ENCODE measurements at regions not wholly inside any gene's neighbourhood (a gene's known extent, or its start where the extent isn't known, plus 50 kb on each side); places are given as distances from the start of the nearest gene placed in this dataset.

DNA sequence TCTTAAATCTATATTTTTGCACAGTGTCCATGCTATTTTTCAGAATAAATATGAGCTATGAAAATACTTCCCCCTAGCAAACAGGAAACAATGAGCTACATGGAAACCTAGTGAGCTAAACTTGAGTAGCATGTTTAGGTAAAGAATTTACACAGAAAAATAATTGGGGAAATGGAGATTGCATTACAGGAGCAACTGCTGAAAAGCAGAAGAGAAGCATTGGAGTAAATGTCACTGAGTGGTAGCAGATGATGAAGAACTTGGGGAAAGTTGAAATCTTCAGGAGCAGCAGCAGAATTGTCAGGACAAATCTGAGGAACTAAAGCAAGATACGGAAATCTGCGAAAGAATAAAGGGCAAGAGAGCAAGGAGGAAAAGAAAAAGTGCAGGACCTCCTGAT is 610.3 kb downstream of the TLE1 start:
- TF ChIP-seq SMC3 (IDR thresholded peaks at IDR 0.05; ENCODE audit: borderline replicate concordance, low read length) (no peak), KLF5 (IDR thresholded peaks at IDR 0.05; ENCODE audit: partially characterized antibody) (no peak), NR2C2 (IDR thresholded peaks at IDR 0.05; ENCODE audit: borderline replicate concordance, control insufficient read depth, insufficient read length, low read depth) (no peak), HDAC6 (IDR thresholded peaks at IDR 0.05; ENCODE audit: unreplicated experiment) (no peak), POLR2AphosphoS5 (IDR thresholded peaks at IDR 0.05; ENCODE audit: low read length) (no peak), SPI1 (IDR thresholded peaks at IDR 0.05; ENCODE audit: borderline replicate concordance, insufficient read depth, low read depth, low read length) (no peak), SIX5 (IDR thresholded peaks at IDR 0.05; ENCODE audit: low read depth, low read length, severe bottlenecking) (no peak), CBFB (IDR thresholded peaks at IDR 0.05; ENCODE audit: low read depth) (no peak), TAF1 (IDR thresholded peaks at IDR 0.05; ENCODE audit: borderline replicate concordance, low read depth, low read length) (no peak), BHLHE40 (IDR thresholded peaks at IDR 0.05; ENCODE audit: borderline replicate concordance in 1 of 2, low read depth in 2 of 2, low read length in 1 of 2) (no peak), RFX5 (IDR thresholded peaks at IDR 0.05; ENCODE audit: low read depth, low read length) (no peak)
- TF ChIP-seq, protein P1, sequence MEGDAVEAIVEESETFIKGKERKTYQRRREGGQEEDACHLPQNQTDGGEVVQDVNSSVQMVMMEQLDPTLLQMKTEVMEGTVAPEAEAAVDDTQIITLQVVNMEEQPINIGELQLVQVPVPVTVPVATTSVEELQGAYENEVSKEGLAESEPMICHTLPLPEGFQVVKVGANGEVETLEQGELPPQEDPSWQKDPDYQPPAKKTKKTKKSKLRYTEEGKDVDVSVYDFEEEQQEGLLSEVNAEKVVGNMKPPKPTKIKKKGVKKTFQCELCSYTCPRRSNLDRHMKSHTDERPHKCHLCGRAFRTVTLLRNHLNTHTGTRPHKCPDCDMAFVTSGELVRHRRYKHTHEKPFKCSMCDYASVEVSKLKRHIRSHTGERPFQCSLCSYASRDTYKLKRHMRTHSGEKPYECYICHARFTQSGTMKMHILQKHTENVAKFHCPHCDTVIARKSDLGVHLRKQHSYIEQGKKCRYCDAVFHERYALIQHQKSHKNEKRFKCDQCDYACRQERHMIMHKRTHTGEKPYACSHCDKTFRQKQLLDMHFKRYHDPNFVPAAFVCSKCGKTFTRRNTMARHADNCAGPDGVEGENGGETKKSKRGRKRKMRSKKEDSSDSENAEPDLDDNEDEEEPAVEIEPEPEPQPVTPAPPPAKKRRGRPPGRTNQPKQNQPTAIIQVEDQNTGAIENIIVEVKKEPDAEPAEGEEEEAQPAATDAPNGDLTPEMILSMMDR (IDR thresholded peaks at IDR 0.05 in 2 of 3, conservative IDR thresholded peaks at IDR 0.05 in 1 of 3; ENCODE audit: control insufficient read depth in 2 of 3, extremely low read depth in 1 of 3, insufficient read depth in 1 of 3, low read depth in 3 of 3, low read length in 3 of 3) = no peak
- TF ChIP-seq, protein P2, sequence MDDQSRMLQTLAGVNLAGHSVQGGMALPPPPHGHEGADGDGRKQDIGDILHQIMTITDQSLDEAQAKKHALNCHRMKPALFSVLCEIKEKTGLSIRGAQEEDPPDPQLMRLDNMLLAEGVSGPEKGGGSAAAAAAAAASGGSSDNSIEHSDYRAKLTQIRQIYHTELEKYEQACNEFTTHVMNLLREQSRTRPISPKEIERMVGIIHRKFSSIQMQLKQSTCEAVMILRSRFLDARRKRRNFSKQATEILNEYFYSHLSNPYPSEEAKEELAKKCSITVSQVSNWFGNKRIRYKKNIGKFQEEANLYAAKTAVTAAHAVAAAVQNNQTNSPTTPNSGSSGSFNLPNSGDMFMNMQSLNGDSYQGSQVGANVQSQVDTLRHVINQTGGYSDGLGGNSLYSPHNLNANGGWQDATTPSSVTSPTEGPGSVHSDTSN (IDR thresholded peaks at IDR 0.05; ENCODE audit: insufficient replicate concordance, low read depth, low read length) = no peak
- TF ChIP-seq, protein P3, sequence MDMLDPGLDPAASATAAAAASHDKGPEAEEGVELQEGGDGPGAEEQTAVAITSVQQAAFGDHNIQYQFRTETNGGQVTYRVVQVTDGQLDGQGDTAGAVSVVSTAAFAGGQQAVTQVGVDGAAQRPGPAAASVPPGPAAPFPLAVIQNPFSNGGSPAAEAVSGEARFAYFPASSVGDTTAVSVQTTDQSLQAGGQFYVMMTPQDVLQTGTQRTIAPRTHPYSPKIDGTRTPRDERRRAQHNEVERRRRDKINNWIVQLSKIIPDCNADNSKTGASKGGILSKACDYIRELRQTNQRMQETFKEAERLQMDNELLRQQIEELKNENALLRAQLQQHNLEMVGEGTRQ (IDR thresholded peaks at IDR 0.05; ENCODE audit: borderline replicate concordance, low read depth, low read length) = no peak

All from GM12878 (cell line).